OCI-LY1 (cell line): ENCODE measurements at regions not wholly inside any gene's neighbourhood (a gene's known extent, or its start where the extent isn't known, plus 50 kb on each side); places are given as distances from the start of the nearest gene placed in this dataset.

Experiments
- EZH2 ChIP-seq: fragments of 200-600 bp; sonication (generic), shearing (Covaris generic); IDR thresholded peaks from 2 replicates; pipeline ENCODE4 v1.8.0; 2017; ENCODE audit warnings: borderline replicate concordance, mixed run types, mild to moderate bottlenecking, antibody characterized with exemption, low read length, moderate library complexity, mixed read lengths
- TF ChIP-seq, protein P1 (sequence below): fragments of 200-600 bp; sonication (generic), shearing (Covaris generic); IDR thresholded peaks from 2 replicates; pipeline ENCODE4 v1.5.1; 2017; ENCODE audit warnings: mild to moderate bottlenecking, antibody characterized with exemption, low read length, moderate library complexity, mixed read lengths

- TF ChIP-seq, protein P1, sequence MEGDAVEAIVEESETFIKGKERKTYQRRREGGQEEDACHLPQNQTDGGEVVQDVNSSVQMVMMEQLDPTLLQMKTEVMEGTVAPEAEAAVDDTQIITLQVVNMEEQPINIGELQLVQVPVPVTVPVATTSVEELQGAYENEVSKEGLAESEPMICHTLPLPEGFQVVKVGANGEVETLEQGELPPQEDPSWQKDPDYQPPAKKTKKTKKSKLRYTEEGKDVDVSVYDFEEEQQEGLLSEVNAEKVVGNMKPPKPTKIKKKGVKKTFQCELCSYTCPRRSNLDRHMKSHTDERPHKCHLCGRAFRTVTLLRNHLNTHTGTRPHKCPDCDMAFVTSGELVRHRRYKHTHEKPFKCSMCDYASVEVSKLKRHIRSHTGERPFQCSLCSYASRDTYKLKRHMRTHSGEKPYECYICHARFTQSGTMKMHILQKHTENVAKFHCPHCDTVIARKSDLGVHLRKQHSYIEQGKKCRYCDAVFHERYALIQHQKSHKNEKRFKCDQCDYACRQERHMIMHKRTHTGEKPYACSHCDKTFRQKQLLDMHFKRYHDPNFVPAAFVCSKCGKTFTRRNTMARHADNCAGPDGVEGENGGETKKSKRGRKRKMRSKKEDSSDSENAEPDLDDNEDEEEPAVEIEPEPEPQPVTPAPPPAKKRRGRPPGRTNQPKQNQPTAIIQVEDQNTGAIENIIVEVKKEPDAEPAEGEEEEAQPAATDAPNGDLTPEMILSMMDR, result no peak
- no peak for TF ChIP-seq EZH2
Observed at GRCh38 chr15:87267798-87268197, 988.7 kb downstream of the NTRK3 start.
